ENCODE measurements at regions not wholly inside any gene's neighbourhood (a gene's known extent, or its start where the extent isn't known, plus 50 kb on each side); places are given as distances from the start of the nearest gene placed in this dataset.

DNA sequence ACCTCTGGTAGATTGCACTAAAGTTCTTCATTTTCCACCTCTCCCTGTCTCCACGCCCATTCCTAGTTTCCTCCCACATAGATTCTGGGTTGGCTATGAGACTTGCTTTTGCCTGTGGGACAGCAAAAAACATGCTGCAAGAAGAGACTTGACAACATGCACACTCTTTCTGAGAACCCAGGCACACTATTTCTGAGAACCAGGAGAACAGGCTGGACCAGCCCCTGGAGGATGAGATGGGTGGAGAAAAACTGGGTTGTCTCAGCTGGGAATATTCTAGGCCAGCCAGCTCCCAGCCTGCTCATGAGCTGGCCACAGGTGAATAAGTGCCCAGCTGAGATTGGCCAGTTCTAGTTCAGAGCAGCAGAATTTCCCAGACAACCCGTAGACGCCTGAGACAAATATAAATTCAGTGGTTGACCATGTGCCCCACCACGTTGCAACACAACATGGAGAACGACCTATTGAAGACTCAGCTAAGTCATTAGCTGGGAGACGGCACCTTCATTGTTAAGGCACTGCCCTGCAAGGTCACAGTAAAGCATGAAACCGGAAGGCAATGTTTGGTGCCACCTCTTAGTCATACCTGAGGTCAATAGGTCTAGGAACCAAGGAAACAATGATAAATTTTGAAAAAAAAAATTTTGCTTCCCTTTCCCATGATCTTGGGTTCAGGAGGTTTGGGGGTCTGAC is 92.7 kb upstream of the AKR1E2 start:
- no peak for DNase-seq (ENCODE audit: low read depth, low spot score)

DNA sequence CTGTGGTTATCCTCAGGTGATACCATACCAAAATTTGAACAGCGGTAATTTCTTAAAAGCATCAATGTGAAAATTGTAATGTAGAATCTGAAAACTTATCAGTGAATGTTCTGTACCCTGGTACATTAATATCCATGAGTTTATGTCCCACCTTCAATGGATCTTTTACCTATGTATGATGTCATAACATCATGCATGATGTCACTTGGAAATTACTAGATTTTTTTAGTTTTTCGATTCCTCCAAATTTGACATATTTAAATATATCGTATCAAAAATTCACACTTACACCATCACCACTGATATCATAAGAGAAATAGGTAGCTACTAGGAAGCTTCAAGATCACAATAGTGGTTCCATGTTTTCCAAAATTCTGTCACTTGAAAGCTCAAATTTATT is 95.0 kb upstream of the AKR1E2 start:
- DNase-seq (ENCODE audit: low read depth, low spot score), result no peak

DNA sequence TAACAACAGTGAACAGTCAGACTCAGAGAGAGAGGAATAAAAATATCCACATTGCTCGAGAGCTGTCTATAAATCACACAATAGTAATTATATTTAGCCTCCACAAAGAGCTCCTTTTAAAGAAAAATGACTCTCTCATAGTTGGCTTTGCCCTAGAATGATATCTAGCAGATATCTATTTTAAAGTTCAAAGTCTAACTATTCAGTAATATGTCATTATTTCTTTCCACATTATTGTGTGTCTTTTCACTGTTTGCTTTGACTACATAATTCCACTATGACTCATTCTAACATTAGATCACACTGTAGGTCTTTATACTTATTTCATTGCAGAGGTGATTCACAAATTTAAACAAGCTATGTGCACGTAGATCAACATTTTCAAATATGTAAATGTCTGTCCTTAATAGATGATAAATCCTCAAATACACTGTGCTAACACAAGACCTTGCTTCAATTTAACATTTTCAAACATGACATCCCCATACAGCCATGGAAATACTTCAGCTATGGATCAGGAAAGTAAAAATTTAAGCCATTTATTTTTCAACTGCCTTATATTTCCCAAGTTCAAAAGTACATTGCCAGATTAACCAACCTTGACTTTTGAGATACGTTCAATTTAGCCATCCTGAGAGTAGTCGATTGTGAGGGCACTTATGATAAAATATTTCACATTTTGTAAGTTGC is 99.9 kb upstream of the AKR1E2 start:
- peak; percentile 71 for DNase-seq (ENCODE audit: low read depth, low spot score)

DNA sequence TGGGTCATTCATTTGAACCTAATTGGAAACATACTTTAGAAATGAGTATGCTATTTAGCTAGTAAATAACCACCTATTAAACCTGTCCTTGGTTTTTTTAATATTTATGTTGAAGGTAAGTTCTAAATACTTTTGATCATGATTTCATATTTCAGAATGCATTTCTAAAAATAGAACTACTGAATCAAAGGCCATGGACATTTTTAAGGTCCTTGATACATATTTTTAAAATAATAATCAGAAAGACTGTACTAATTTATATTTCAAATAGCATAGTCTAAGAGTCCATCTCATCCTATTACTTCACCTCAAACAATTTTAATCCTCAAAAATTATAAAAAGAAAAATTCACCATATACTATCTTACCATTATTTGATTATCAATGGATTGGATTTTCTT is 102.1 kb upstream of the AKR1E2 start:
- DNase-seq (ENCODE audit: low read depth, low spot score), result no peak

DNA sequence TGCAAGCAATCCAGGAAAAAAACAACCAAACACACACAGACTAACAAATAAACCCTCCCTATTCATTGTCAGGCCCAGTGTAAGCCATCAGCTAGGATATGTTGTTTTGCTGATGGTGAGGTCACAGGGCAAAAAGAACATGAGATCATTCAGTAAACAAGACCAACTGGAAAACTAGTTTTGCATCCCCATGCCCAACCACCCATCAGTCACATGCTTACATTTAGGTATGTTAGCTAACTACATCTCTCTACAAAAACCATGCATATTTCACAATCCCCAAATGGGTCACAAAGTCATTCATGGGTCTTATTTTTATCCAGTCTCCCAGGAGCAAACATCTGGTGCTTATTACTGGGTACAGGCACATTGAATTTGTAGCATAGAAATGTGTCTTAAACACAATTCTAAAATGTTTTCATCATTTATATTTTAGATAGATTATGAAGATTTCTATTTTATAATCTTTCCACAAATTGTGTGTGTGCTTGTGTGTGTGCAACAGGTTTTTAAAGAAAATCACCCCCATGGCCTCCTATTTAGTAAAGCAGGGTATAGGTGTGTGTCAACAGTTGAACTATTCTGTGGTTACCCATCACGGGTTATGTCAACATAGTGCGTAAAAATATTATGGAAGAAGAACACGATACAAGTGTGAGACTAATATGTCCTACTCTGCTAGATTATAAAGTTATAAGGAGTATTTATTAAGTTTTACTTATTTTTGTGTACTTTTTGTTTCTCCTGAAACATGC is 103.8 kb upstream of the AKR1E2 start:
- no peak for DNase-seq (ENCODE audit: low read depth, low spot score)

DNA sequence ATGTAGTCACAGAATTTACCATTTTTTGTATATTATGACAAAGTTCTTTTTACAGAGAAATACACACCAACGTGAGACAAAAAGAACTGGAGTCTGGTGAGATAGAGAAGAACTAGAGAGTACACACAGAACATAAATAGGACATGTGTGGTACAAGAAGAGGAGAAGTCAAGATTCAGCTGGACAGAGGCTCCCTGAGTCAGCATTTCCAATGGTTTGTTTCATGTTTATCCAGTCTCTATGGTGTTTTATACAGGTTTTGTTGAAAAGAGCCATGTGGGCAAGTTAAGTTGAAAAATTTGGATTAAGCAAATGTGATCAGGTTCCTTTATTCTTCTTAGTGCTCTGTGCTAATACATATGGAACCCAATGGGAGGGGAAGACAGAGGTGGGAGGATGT is 105.5 kb upstream of the AKR1E2 start:
- no peak for DNase-seq (ENCODE audit: low read depth, low spot score)

DNA sequence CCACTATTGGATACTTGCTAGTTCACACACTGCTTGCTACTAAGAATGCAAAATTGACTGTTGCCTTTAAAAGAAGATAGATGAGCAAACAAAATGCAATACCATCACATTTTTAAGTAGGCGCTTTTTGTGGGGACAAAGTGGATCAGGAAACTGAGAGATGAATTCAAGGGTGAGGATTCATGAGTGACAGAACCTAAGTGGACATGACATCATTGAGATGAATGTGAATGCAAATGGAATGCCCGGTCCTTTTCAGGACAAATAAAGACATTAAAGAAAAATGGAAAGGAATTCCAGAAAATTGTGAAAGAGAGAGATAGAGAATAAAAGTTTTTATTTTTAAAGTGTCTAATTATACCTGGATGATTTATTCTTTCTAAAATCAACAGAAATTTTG is 106.3 kb upstream of the AKR1E2 start:
- DNase-seq (ENCODE audit: low read depth, low spot score), result no peak

DNA sequence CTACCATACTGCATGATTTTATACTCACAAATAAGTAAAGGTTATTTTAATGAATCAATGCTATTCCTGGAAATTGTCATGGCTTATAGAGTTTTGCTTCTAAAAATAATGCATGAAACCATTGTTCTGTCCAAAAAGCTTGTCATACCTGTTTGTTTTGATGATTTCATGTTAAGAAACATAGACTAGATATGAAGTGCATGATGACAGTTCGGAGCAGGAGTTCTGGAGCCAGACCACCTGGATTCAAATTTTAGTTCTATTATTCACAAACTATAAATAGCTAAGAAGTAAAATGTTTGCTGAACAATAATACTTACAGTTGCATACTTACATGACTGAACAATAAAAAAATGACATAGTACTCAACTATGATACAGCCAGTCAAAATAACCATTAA is 107.0 kb upstream of the AKR1E2 start:
- no peak for DNase-seq (ENCODE audit: low read depth, low spot score)

DNA sequence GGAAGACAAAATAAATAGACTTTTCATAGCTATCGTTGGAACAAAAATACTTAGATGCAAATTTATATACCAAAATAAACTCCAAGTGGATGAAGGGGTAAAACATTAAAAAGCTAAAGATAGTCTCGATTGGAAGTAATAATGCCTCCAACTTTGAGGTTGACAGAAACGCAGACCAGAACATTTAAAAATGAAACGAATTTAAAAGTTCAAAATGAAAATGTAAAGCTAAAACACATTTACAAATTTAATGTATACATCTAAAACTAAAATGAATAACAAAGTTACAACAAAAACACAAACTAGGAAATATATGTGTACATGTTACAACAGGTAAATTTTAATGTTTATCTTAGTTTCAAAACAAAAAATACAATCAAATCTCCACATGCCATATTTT is 107.5 kb upstream of the AKR1E2 start:
- no peak for DNase-seq (ENCODE audit: low read depth, low spot score)

DNA sequence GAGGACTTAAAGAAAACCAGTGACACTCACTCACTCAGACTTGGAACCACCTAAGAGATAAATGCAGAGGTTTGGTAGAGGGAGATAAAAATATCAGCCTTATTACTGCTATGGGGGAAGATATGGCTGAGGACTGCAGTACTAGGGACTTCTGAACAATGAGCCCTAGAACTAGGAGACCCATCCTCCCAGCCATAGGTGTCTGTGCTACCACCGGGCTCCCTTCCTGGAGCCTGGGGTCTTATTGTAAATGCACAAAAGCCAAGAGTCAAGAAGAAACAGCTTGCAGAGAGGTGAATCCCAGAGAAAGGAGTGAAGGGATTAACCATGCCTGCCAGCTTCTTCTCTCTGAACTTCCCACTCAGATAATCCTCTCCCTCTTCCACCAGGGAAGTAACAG is 108.3 kb upstream of the AKR1E2 start:
- no peak for DNase-seq (ENCODE audit: low read depth, low spot score)

DNA sequence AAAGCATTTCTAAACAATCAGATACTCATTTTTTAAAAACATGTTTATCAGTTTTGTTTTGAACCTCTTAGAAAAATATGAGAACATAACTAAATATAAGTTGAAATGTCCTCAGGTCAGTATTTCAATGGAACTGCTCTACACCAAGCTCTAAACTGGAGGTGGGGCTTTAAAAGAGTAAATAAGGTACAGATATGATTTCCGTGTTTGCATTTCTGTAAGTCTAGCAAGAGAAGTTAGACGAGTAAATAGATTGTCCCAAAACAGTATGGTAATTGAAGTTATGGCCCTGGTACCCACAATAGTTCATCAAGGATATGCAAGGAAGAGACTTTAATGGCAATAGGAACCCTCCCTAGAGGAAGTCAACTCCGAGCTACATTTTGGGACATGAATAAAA is 115.1 kb upstream of the AKR1E2 start:
- no peak for DNase-seq (ENCODE audit: low read depth, low spot score)

DNA sequence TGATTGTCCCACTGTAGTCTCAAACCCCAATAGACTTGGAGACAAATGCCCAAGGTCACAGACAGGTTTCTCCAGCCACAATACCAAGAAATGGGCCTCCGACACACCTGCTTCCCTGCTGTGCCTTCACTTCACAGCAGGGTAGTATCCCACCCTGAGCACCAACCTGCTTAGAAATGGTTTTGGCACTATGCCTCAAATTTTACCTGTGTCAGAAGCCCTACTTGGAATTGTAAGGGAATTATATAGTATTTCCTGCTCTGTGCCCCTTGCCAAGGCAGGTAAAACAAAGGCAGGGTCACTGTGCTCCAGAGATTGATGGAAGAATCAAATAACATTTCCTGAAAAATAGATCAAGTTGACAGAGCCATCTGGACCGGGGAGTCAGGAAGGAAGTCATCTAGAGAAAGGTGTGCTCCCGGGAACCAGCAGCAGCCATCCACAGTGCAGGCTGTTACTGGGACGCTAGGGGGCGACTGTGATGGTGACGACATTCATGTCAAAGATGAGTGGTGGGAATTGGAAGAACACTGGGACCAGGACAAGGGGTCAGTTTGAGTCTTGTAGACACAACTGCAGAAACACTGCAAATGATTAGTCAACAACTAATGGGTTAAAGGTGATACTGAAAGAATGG is 117.8 kb upstream of the AKR1E2 start:
- no peak for DNase-seq (ENCODE audit: low read depth, low spot score)

DNA sequence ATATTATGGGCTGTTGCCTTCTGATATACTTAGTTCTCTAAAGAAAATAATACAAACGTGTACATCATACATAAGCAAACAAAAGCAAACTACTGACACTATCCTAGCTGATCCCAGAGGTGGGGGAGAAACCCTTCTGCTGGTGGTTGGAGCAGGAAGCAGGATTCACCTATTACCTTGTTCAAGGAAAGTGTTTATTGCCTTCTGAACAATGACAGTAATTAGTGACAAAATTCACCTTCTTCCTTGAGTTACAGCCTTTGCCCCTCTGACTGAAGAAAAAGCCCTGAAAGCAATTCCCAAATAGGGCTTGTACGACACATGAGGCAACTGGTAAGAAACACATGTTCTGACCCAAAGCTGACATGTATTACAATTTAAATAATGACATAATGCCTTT is 118.8 kb upstream of the AKR1E2 start:
- no peak for DNase-seq (ENCODE audit: low read depth, low spot score)

DNA sequence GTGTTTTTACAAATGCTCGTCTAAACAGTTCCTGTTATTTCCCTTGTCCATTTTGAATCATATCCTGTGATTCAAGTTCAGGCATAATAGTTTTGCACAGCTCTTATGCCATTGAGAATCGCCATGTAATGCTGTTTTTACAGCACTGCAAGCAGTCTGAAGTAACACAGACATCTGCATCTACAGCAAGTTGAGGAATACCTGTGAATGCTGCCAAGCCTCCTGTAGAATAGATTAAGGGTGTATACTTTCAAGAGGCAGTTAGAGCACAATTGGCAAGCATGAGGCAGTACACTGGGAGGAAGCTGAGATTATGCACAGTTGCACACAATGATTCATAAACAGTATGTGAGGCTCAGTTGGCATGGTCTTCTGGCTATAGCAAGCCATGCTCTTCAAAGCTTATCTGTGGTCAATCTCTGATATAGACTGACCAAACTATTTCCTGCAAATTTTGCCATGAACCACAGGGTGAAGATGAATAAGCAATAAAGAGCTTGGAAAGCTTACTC is 121.9 kb upstream of the AKR1E2 start:
- DNase-seq (ENCODE audit: low read depth, low spot score), result peak; percentile 93

DNA sequence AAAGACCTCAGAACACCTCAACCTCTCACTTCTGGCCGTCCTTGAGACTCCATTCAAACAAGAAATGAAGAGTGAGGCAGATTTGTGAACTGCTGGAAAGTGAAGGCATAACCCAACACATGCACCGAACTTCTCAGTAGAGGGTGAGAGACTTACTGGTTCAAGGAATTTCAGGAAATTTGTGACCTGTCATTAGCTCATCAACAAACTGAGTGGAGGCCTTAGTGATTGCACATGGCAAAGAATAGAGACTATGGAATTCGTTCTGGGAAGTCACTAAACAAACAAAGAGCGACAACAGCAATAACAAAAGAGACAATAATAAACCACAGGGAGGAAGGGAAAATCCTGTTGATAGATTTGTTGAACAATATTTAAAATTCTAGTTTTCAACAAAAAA is 125.0 kb upstream of the AKR1E2 start:
- DNase-seq (ENCODE audit: low read depth, low spot score), result no peak

DNA sequence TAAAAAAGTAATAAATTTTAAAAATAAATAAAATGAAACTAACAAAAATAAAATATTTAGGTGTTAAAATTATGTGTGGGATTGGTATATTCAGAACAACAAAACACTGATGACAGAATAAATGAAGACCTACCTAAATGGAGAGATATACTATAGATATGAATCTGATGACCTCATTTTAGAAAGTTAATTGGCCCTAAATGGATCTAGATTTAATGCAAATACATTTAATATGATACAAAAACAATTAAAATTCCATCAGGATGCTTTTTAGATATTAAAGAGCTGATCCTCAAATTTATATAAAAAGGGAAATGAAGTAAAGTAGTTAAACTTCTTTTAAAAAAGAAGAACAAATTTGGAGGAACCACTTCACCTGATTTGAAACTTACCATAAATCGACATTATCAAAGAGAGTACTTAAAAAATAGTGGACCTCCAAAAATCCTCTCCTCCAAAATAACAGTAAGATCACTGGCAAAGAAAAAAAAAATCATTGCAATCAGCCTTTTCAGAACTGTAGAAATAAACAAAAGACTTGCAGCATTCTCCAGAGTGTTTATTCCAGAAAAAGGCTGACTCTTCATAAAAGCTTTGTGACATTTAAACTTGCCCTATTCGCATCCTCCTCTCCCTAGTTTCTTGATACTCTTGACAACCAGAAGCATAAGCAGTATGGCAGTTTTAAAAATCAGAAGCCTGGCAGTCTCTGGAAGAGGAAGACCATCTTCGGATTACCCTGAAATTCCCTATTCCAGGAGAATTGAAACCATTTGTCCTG is 125.9 kb upstream of the AKR1E2 start:
- DNase-seq (ENCODE audit: low read depth, low spot score), result no peak

DNA sequence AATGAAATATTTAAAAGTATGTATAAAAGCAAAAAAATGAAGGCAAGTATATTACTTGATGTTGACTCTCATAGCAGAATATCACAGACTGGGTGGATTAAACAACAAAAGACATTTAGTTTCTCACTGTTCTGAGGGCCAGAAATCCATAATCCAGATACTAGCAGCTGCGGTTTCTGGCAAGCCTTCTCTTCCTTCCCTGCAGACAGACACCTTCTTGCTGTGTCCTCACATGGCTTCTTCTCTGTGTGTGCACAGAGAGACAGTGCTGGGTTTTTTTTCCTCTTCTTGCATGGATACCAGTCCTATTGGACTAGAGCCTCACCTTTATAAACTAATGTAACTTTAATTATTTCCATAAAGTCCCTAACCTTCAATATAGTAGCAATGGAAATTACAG is 127.9 kb upstream of the AKR1E2 start:
- no peak for DNase-seq (ENCODE audit: low read depth, low spot score)

DNA sequence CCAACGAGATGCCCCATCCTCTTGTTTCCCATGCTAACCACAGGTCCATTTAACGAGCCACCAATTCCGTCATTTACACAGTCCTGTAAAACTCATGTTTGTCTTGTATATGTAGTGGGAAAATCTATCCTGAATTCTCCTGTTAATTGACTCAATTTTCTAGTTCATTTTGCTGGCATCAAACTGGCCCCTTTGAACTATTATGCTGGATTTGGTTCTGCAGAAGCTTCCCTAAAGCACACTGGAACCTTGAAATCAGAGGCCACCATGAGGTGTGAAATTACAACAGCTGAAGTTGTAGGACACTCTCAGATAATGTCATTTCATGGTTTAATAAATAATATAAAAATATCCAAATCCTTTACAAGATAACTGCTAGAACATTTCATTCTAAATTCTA is 129.8 kb upstream of the AKR1E2 start:
- no peak for DNase-seq (ENCODE audit: low read depth, low spot score)

DNA sequence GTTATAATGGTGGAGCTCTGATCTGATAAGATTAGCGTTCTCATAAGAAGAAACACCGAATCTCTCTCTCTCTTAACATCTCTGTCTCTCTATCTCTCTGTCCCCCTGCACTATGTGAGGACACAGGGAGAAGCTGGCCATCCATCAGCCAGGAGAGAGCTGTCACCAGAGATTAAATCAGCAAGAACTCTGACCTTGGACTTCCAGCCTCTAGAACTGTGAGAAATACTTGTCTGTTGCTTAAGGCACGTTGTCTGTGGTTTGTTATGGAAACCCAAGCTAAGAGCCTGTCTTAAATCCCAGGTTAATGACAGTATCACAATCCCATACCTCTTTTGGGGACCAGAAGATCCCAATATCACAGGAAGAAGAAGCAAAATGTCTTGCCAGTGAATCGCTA is 132.0 kb upstream of the AKR1E2 start:
- no peak for DNase-seq (ENCODE audit: low read depth, low spot score)

DNA sequence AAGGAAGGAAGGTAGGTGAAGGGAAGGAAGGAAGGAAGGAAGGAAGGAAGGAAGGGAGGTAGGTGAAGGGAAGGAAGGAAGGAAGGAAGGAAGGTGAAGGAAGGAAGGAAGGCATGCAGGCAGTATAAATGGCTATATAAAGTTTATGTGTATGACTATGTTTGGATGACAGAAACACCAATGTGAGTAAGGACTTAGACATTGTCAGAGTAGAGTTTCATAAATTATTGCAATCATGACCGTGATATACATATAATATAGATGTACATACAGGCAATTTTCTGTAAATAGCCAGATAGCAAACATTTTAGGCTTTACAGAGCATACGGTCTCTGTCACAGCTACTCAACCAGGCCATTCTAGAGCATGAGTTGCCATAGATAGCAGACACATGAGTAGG is 133.8 kb upstream of the AKR1E2 start:
- no peak for DNase-seq (ENCODE audit: low read depth, low spot score)

DNA sequence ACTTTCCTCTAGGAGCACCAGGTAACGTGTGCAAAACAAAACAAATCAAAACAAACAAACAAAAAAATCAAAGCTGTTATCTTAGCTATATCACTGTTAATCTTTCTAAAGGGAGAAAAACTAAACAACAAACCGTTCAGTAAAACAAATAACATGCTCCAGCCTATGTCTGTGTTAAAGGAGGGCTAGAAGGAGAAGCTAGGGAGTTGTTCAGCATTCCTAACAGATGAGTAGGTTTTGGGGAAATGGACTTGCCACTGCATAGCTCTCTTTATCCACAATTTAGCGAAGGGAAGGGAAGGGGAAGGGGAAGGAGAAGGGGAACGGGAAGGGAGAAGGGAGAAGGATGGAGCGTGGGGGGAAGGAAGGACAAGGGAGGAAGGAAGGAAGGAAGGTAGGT is 134.2 kb upstream of the AKR1E2 start:
- no peak for DNase-seq (ENCODE audit: low read depth, low spot score)

Measured in pulmonary artery endothelial cell (primary cell).